ENCODE measurements at regions not wholly inside any gene's neighbourhood (a gene's known extent, or its start where the extent isn't known, plus 50 kb on each side); places are given as distances from the start of the nearest gene placed in this dataset.

DNA sequence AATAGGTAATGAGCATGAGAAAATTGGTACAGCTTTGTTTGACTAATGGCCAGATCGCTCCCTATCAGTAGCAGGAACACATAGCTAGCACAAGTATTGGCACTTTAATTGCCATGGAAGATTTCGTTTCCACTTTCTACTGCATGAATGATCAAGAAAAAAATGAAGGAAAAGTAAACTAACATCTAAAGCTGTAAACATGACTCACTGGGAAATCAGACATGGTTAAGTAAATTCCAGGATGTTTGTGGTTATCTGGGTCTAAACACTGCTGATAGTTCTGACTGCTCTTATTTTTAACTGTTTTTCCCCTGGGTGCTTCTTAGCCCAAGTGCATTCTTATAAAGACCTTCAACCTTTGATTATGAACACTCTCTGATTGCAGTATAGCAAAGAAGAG is 388.9 kb downstream of the NR2F1-AS1 start:
- H3K27me3 ChIP-seq (ENCODE audit: insufficient read depth, low read length, poor library complexity, severe bottlenecking): no peaks in the 10 kb centered on the region
- H3K4me3 ChIP-seq (ENCODE audit: low read length, poor library complexity, severe bottlenecking): no peak overlapping the region
- no peaks in the 10 kb centered on the region for H3K4me1 ChIP-seq (ENCODE audit: insufficient read depth, low read length, poor library complexity, severe bottlenecking)
- H3K79me2 ChIP-seq (ENCODE audit: insufficient read depth, low read length): no peaks in the 10 kb centered on the region
- no peak overlapping the region for H3K4me2 ChIP-seq (ENCODE audit: low read depth, low read length, poor library complexity, severe bottlenecking)
- H3F3A ChIP-seq (ENCODE audit: low read depth): no peaks in the 10 kb centered on the region
- no peaks in the 10 kb centered on the region for H3K9me3 ChIP-seq (ENCODE audit: insufficient read depth, low read depth, low read length)
- no peak overlapping the region for H3K9ac ChIP-seq (ENCODE audit: low read depth, low read length, poor library complexity, severe bottlenecking)
- H3K36me3 ChIP-seq (ENCODE audit: insufficient read depth, low read length): no peaks in the 10 kb centered on the region
- H2AFZ ChIP-seq (ENCODE audit: low read length): no peak overlapping the region
- no peaks in the 10 kb centered on the region for H3K9me2 ChIP-seq (replicated peaks; ENCODE audit: low read depth, low read length)
- no peak for TF ChIP-seq EZH2phosphoT487 (IDR thresholded peaks at IDR 0.05; ENCODE audit: borderline replicate concordance)
- TF ChIP-seq, protein P1, sequence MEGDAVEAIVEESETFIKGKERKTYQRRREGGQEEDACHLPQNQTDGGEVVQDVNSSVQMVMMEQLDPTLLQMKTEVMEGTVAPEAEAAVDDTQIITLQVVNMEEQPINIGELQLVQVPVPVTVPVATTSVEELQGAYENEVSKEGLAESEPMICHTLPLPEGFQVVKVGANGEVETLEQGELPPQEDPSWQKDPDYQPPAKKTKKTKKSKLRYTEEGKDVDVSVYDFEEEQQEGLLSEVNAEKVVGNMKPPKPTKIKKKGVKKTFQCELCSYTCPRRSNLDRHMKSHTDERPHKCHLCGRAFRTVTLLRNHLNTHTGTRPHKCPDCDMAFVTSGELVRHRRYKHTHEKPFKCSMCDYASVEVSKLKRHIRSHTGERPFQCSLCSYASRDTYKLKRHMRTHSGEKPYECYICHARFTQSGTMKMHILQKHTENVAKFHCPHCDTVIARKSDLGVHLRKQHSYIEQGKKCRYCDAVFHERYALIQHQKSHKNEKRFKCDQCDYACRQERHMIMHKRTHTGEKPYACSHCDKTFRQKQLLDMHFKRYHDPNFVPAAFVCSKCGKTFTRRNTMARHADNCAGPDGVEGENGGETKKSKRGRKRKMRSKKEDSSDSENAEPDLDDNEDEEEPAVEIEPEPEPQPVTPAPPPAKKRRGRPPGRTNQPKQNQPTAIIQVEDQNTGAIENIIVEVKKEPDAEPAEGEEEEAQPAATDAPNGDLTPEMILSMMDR (conservative IDR thresholded peaks at IDR 0.05; ENCODE audit: low read length): no peak
- H4K20me1 ChIP-seq (ENCODE audit: insufficient read depth, low read length, poor library complexity, severe bottlenecking): no peaks in the 10 kb centered on the region

DNA sequence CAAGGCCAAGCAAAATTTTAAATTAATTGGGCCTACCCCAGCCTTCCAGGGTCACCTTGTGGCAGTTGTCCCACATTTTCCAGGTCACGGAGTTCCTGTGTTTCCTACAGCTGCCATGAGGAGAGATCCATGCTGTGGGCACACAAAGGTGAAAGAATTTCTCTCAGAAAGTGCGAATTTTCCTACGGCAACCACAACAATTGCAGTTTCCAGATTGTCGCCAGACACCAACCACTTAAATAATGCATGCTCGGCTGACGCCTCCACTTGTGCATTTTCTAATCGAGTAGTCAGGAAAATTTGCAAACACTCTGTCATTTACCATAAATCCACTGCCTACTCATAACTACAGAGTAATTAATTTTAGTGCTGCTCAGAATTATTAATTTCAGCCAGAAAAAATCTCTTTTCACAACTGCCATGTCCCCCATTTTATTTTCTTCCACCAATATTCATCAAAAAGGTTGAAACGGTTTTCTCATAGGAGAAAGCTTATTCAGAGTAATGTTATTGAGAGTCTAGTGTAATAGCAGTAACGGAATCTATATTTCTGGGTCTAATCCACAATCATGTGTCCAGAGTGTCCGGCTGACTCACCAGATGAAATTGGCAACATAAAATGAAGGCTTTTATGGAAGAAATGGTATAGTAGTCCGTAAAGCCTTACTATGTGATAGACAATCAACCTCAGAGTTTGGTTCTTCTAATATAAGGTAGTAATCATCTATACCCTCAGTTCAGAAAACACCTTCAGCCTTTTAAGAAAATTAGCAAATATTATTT is 389.8 kb downstream of the NR2F1-AS1 start:
- TF ChIP-seq, protein P1 (conservative IDR thresholded peaks at IDR 0.05; ENCODE audit: low read length): no peak
- TF ChIP-seq EZH2phosphoT487 (IDR thresholded peaks at IDR 0.05; ENCODE audit: borderline replicate concordance): no peak
- no peaks in the 10 kb centered on the region for H3K79me2 ChIP-seq (ENCODE audit: insufficient read depth, low read length)
- no peaks in the 10 kb centered on the region for H3K27me3 ChIP-seq (ENCODE audit: insufficient read depth, low read length, poor library complexity, severe bottlenecking)
- no peaks in the 10 kb centered on the region for H3K36me3 ChIP-seq (ENCODE audit: insufficient read depth, low read length)
- no peaks in the 10 kb centered on the region for H3K9me3 ChIP-seq (ENCODE audit: insufficient read depth, low read depth, low read length)
- H3F3A ChIP-seq (ENCODE audit: low read depth): no peaks in the 10 kb centered on the region
- no peak overlapping the region for H3K4me2 ChIP-seq (ENCODE audit: low read depth, low read length, poor library complexity, severe bottlenecking)
- no peak overlapping the region for H2AFZ ChIP-seq (ENCODE audit: low read length)
- no peak overlapping the region for H3K4me3 ChIP-seq (ENCODE audit: low read length, poor library complexity, severe bottlenecking)
- no peaks in the 10 kb centered on the region for H3K9me2 ChIP-seq (replicated peaks; ENCODE audit: low read depth, low read length)
- H4K20me1 ChIP-seq (ENCODE audit: insufficient read depth, low read length, poor library complexity, severe bottlenecking): no peaks in the 10 kb centered on the region
- no peaks in the 10 kb centered on the region for H3K4me1 ChIP-seq (ENCODE audit: insufficient read depth, low read length, poor library complexity, severe bottlenecking)
- H3K9ac ChIP-seq (ENCODE audit: low read depth, low read length, poor library complexity, severe bottlenecking): no peak overlapping the region

DNA sequence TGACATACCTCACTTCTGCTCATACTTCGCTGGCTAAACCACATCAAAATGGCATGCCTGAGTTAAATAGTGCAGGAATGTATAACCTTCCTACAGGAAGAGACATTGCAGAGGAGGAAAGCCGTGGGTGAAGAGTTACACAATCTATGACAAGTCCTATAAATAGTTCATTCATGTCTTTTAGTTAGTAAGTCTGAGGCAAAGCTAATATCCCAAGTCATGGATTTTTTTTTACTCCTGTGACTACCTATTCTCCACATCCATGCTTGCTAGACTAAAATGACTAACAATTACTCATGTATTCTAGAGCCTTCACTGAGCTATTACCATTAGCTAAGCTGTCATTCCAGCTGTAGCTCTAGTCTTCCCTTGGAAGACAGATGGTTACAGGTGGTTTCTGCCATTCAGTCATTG is 391.3 kb downstream of the NR2F1-AS1 start:
- Histone ChIP-seq H3K9me2 (replicated peaks; ENCODE audit: low read depth, low read length) (no peaks in the 10 kb centered on the region), H3K36me3 (ENCODE audit: insufficient read depth, low read length) (no peaks in the 10 kb centered on the region), H3K4me1 (ENCODE audit: insufficient read depth, low read length, poor library complexity, severe bottlenecking) (no peaks in the 10 kb centered on the region), H2AFZ (ENCODE audit: low read length) (no peak overlapping the region), H3K9ac (ENCODE audit: low read depth, low read length, poor library complexity, severe bottlenecking) (no peak overlapping the region), H3F3A (ENCODE audit: low read depth) (no peaks in the 10 kb centered on the region), H4K20me1 (ENCODE audit: insufficient read depth, low read length, poor library complexity, severe bottlenecking) (no peaks in the 10 kb centered on the region), H3K4me3 (ENCODE audit: low read length, poor library complexity, severe bottlenecking) (no peak overlapping the region), H3K9me3 (ENCODE audit: insufficient read depth, low read depth, low read length) (no peaks in the 10 kb centered on the region), H3K79me2 (ENCODE audit: insufficient read depth, low read length) (no peaks in the 10 kb centered on the region), H3K27me3 (ENCODE audit: insufficient read depth, low read length, poor library complexity, severe bottlenecking) (no peaks in the 10 kb centered on the region), H3K4me2 (ENCODE audit: low read depth, low read length, poor library complexity, severe bottlenecking) (no peak overlapping the region)
- TF ChIP-seq, protein P1 (conservative IDR thresholded peaks at IDR 0.05; ENCODE audit: low read length): no peak
- TF ChIP-seq EZH2phosphoT487 (IDR thresholded peaks at IDR 0.05; ENCODE audit: borderline replicate concordance): no peak

Measured in Loucy (cell line).